ENCODE measurements at regions not wholly inside any gene's neighbourhood (a gene's known extent, or its start where the extent isn't known, plus 50 kb on each side); places are given as distances from the start of the nearest gene placed in this dataset.
"Not testable (repeated sequence)": the region's sequence is repeated elsewhere in the genome, so short reads cannot be mapped to it uniquely, and the experiment has no call there.

DNA sequence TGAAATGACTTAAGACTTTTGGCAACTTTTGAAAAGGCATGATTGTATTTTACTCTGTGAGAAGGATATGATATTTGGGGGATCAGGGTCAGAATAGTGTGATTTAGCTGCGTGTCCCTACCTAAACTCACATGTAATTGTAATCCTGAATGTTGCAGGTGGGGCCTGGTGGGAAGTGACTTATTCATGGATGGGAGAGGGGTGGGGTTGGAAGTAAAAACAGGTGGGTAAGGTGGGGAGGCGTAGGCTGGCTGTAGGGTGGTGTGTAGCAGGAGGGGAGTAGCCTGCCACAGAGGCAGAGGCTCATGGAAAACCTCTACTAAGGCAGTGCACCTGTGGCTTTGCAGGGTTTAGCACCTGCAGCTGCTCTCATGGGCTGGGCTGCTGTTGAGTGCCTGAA lies 584.2 kb downstream of the CWH43 start:
- not testable (repeated sequence) for H3K4me3 ChIP-seq (ENCODE audit: low read length); H3K9ac ChIP-seq (ENCODE audit: low read length); H4K5ac ChIP-seq (ENCODE audit: low read length); H3K18ac ChIP-seq (ENCODE audit: low read length); H3K27me3 ChIP-seq (ENCODE audit: insufficient read depth, low read length, poor library complexity); H2BK5ac ChIP-seq (ENCODE audit: low read length); H3K27ac ChIP-seq (ENCODE audit: low read depth, low read length); H2AK5ac ChIP-seq (ENCODE audit: low read length); H3K36me3 ChIP-seq (ENCODE audit: control insufficient read depth, insufficient read depth, low read length); H2BK120ac ChIP-seq (ENCODE audit: low read depth, low read length); H3K4me2 ChIP-seq (ENCODE audit: low read length); H3K56ac ChIP-seq (ENCODE audit: low read length); H3K4me1 ChIP-seq (ENCODE audit: control insufficient read depth, low read depth, low read length); DNase-seq; H2BK15ac ChIP-seq (replicated peaks; ENCODE audit: low read depth); H3K23ac ChIP-seq (ENCODE audit: low read length); H3K4ac ChIP-seq (ENCODE audit: low read depth, low read length); H3K79me1 ChIP-seq (ENCODE audit: low read length); H3K79me2 ChIP-seq (ENCODE audit: control insufficient read depth, insufficient read depth, low read length); H4K8ac ChIP-seq (ENCODE audit: low read depth, low read length)
- WGBS (ENCODE audit: extremely low coverage, insufficient coverage, low lambda C conversion rate), result no CpG with 5 or more reads among the region's 2 CpGs

- H4K8ac ChIP-seq (ENCODE audit: low read depth, low read length); H3K36me3 ChIP-seq (ENCODE audit: control insufficient read depth, insufficient read depth, low read length); H3K4ac ChIP-seq (ENCODE audit: low read depth, low read length); H4K5ac ChIP-seq (ENCODE audit: low read length); H3K4me2 ChIP-seq (ENCODE audit: low read length); H3K79me2 ChIP-seq (ENCODE audit: control insufficient read depth, insufficient read depth, low read length); H3K23ac ChIP-seq (ENCODE audit: low read length); H3K56ac ChIP-seq (ENCODE audit: low read length); H3K18ac ChIP-seq (ENCODE audit: low read length); H2AK5ac ChIP-seq (ENCODE audit: low read length); H3K9ac ChIP-seq (ENCODE audit: low read length); H2BK120ac ChIP-seq (ENCODE audit: low read depth, low read length); H2BK15ac ChIP-seq (replicated peaks; ENCODE audit: low read depth); H3K27ac ChIP-seq (ENCODE audit: low read depth, low read length); H3K4me3 ChIP-seq (ENCODE audit: low read length); H3K27me3 ChIP-seq (ENCODE audit: insufficient read depth, low read length, poor library complexity); DNase-seq; H3K79me1 ChIP-seq (ENCODE audit: low read length); H2BK5ac ChIP-seq (ENCODE audit: low read length); H3K4me1 ChIP-seq (ENCODE audit: control insufficient read depth, low read depth, low read length): not testable (repeated sequence)
- no CpG with 5 or more reads among the region's 2 CpGs for WGBS (ENCODE audit: extremely low coverage, insufficient coverage, low lambda C conversion rate)
These were observed 587.7 kb downstream of the CWH43 start for GRCh38 chr4:49573666-49574215.

- H3K36me3 ChIP-seq (ENCODE audit: control insufficient read depth, insufficient read depth, low read length); H3K23ac ChIP-seq (ENCODE audit: low read length); H4K8ac ChIP-seq (ENCODE audit: low read depth, low read length); H3K18ac ChIP-seq (ENCODE audit: low read length); H2BK15ac ChIP-seq (replicated peaks; ENCODE audit: low read depth); H3K79me1 ChIP-seq (ENCODE audit: low read length); H3K4me3 ChIP-seq (ENCODE audit: low read length); DNase-seq; H3K4ac ChIP-seq (ENCODE audit: low read depth, low read length); H3K27ac ChIP-seq (ENCODE audit: low read depth, low read length); H3K4me1 ChIP-seq (ENCODE audit: control insufficient read depth, low read depth, low read length); H3K56ac ChIP-seq (ENCODE audit: low read length); H3K9ac ChIP-seq (ENCODE audit: low read length); H3K79me2 ChIP-seq (ENCODE audit: control insufficient read depth, insufficient read depth, low read length); H2BK120ac ChIP-seq (ENCODE audit: low read depth, low read length); H2BK5ac ChIP-seq (ENCODE audit: low read length); H3K27me3 ChIP-seq (ENCODE audit: insufficient read depth, low read length, poor library complexity); H2AK5ac ChIP-seq (ENCODE audit: low read length); H3K4me2 ChIP-seq (ENCODE audit: low read length); H4K5ac ChIP-seq (ENCODE audit: low read length): not testable (repeated sequence)
- WGBS (ENCODE audit: extremely low coverage, insufficient coverage, low lambda C conversion rate), result no CpG with 5 or more reads among the region's 4 CpGs
These were observed 589.2 kb downstream of the CWH43 start for GRCh38 chr4:49575250-49575649.

- H2BK120ac ChIP-seq (ENCODE audit: low read depth, low read length); H3K56ac ChIP-seq (ENCODE audit: low read length); H3K4me3 ChIP-seq (ENCODE audit: low read length); H3K23ac ChIP-seq (ENCODE audit: low read length); H3K18ac ChIP-seq (ENCODE audit: low read length); H2BK15ac ChIP-seq (replicated peaks; ENCODE audit: low read depth); H2BK5ac ChIP-seq (ENCODE audit: low read length); H2AK5ac ChIP-seq (ENCODE audit: low read length); H3K79me2 ChIP-seq (ENCODE audit: control insufficient read depth, insufficient read depth, low read length); H3K27me3 ChIP-seq (ENCODE audit: insufficient read depth, low read length, poor library complexity); H4K5ac ChIP-seq (ENCODE audit: low read length); H3K79me1 ChIP-seq (ENCODE audit: low read length); H3K4me1 ChIP-seq (ENCODE audit: control insufficient read depth, low read depth, low read length); DNase-seq; H4K8ac ChIP-seq (ENCODE audit: low read depth, low read length); H3K36me3 ChIP-seq (ENCODE audit: control insufficient read depth, insufficient read depth, low read length); H3K4ac ChIP-seq (ENCODE audit: low read depth, low read length); H3K27ac ChIP-seq (ENCODE audit: low read depth, low read length); H3K9ac ChIP-seq (ENCODE audit: low read length); H3K4me2 ChIP-seq (ENCODE audit: low read length): not testable (repeated sequence)
- WGBS (ENCODE audit: extremely low coverage, insufficient coverage, low lambda C conversion rate), result no CpG with 5 or more reads among the region's 5 CpGs
These were observed 592.3 kb downstream of the CWH43 start for GRCh38 chr4:49578371-49578770.

DNA sequence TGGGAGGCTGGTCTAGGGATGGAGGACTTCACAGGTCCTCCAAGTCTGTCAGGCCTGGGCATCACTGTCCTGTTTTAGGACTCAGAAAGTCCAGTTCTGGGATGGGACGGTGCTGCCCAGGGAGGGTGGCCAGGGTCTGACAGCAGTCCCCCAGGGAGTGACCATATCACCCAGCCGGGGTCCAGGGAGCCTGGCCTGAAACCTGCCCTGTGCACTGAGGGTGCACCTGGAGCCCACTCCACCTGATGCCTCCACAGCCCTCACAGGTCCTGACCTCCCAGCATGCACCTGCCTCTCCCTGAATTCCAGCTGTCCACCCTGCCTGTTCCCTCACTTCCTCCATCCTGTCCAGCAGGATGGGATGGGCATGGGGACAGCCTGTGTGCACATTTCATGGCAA lies 592.8 kb downstream of the CWH43 start:
- not testable (repeated sequence) for H2AK5ac ChIP-seq (ENCODE audit: low read length); H3K9ac ChIP-seq (ENCODE audit: low read length); H3K56ac ChIP-seq (ENCODE audit: low read length); H3K27me3 ChIP-seq (ENCODE audit: insufficient read depth, low read length, poor library complexity); H3K79me1 ChIP-seq (ENCODE audit: low read length); H4K5ac ChIP-seq (ENCODE audit: low read length); H3K4me3 ChIP-seq (ENCODE audit: low read length); H2BK5ac ChIP-seq (ENCODE audit: low read length); H2BK15ac ChIP-seq (replicated peaks; ENCODE audit: low read depth); H3K27ac ChIP-seq (ENCODE audit: low read depth, low read length); H2BK120ac ChIP-seq (ENCODE audit: low read depth, low read length); DNase-seq; H3K4me2 ChIP-seq (ENCODE audit: low read length); H3K4me1 ChIP-seq (ENCODE audit: control insufficient read depth, low read depth, low read length); H3K18ac ChIP-seq (ENCODE audit: low read length); H3K23ac ChIP-seq (ENCODE audit: low read length); H4K8ac ChIP-seq (ENCODE audit: low read depth, low read length); H3K4ac ChIP-seq (ENCODE audit: low read depth, low read length); H3K36me3 ChIP-seq (ENCODE audit: control insufficient read depth, insufficient read depth, low read length); H3K79me2 ChIP-seq (ENCODE audit: control insufficient read depth, insufficient read depth, low read length)
- WGBS (ENCODE audit: extremely low coverage, insufficient coverage, low lambda C conversion rate), result no CpG with 5 or more reads among the region's 2 CpGs

GRCh38 chr4:49580166-49580565 lies 594.1 kb downstream of the CWH43 start:
- H3K27me3 ChIP-seq (ENCODE audit: insufficient read depth, low read length, poor library complexity); H4K8ac ChIP-seq (ENCODE audit: low read depth, low read length); H3K4me2 ChIP-seq (ENCODE audit: low read length); H3K23ac ChIP-seq (ENCODE audit: low read length); H2BK120ac ChIP-seq (ENCODE audit: low read depth, low read length); H3K4ac ChIP-seq (ENCODE audit: low read depth, low read length); H2BK5ac ChIP-seq (ENCODE audit: low read length); H3K79me2 ChIP-seq (ENCODE audit: control insufficient read depth, insufficient read depth, low read length); H3K4me3 ChIP-seq (ENCODE audit: low read length); H4K5ac ChIP-seq (ENCODE audit: low read length); H3K9ac ChIP-seq (ENCODE audit: low read length); H3K79me1 ChIP-seq (ENCODE audit: low read length); H3K4me1 ChIP-seq (ENCODE audit: control insufficient read depth, low read depth, low read length); H2AK5ac ChIP-seq (ENCODE audit: low read length); H3K18ac ChIP-seq (ENCODE audit: low read length); H2BK15ac ChIP-seq (replicated peaks; ENCODE audit: low read depth); H3K56ac ChIP-seq (ENCODE audit: low read length); H3K27ac ChIP-seq (ENCODE audit: low read depth, low read length); DNase-seq; H3K36me3 ChIP-seq (ENCODE audit: control insufficient read depth, insufficient read depth, low read length): not testable (repeated sequence)
- no CpG with 5 or more reads among the region's 8 CpGs for WGBS (ENCODE audit: extremely low coverage, insufficient coverage, low lambda C conversion rate)
